ENCODE measurements at regions not wholly inside any gene's neighbourhood (a gene's known extent, or its start where the extent isn't known, plus 50 kb on each side); places are given as distances from the start of the nearest gene placed in this dataset.

DNA sequence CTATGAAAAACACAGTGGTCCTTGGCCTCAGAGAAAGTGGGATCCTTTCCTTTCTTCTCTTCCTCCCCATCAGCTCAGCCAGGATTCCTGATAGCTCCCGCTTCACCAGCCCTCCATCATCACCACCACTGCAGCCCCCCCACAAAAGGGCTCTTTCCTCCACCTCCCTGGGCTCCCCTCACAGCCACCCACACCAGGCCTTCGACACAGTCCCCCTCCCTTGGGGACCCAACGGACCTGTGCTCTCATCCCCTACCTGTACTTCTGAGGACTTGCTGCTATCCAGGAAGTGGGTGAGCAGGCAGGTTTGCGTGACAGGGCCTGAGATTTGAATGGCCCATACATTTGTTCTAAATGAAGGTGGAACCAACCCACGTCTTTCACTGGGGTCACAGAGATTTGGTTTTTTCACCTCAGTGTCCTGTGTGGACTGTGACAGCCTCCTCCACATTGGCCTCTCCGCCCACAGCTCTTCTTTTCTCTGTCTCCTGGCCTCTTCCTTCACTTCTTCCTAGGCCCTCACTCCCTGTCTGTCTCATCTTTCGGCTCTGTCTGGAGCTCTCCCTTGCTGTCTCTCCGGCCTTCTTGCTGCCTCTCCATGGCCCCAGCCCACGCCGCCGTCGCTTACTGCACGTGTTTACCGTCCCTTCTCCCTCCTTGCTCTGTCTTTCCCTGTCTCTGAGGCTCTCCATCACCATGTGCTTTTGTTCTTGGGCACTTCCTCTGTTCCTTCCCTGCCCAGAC is 238.6 kb downstream of the FOXD2 start:
- ChIA-PET CTCF (no interaction called here), POLR2A (no interaction called here)

GRCh38 chr1:47677241-47677940 is 239.5 kb downstream of the FOXD2 start:
- POLR2A ChIA-PET = no interaction called here
- CTCF ChIA-PET = no interaction called here

- ChIA-PET POLR2A (no interaction called here), CTCF (no interaction called here)
Measured at GRCh38 chr1:47678464-47678980, 240.7 kb downstream of the FOXD2 start.

DNA sequence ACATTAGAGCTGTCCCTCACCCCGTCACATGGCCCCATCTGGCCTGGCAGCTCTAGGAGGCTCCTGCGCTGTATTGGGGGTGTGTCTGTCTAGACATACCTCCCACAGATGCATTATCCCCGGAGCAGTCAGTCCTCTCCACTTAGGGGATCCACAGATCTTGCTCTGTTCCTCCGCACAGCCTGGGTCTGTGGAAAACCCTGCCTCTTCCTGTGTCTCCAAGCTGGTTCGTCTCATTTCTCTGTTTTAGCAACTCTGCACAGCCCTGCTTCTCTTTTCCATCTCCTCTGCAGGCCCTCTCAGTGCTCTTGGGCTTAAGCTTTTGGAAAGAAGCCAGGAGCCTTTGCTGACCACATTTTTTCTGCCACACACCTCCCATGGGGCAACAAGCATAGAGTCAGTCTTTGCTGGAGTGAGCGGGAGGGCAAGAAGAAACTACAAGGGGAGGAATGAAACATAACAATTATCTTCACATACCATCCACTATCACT is 241.5 kb downstream of the FOXD2 start:
- ChIA-PET CTCF (no interaction called here), POLR2A (no interaction called here)

DNA sequence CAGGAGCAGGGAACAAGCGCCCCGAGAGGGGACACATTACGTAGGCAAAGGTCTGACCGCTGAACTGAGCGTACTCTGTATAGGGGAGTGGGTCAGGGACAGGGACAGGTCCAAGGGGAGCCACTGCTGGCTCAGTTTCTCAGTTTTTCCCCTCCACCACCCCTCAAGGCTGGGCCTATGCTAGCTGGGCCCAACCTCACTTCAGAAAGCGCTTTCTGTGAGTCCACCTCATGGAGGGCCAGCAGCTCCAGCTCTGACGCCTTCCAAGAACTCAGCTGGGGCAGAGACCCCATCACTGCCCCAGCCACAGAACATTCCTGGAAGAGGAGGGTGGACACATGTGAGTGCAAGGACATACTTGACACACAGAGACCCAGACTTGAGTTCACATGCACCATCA is 242.0 kb downstream of the FOXD2 start:
- ChIA-PET CTCF (no interaction called here), POLR2A (no interaction called here)

DNA sequence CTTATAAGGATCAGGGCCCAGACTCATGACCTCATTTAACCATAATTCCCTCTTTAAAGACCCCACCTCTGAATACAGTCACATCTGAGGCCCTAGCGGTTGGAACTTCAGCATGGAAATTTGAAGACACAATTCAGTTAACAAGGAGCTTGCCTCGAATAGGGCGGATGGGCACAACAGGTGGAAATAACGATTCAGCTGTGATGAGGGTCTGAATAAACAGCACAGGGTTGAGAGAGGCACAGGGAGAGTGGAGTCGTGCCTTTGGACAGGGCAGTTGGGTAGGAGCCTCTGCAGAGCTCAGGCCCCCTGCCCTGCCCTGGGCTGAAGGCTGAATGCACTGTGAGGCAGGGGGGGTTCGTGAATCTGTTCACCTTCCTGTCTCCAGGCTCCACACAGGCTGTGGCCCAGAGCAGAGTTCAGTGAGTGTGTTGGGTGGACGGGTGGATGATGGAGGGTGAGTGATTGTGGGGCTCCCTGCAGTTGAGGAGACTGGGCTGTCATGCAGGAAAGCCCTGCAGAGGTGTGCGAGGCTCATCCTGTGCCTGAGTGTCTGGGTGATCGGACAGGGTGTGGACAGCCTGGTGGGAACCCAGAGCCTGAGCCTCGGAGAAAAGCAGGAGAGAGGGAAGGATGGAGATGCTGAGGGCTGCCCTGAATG is 243.1 kb downstream of the FOXD2 start:
- ChIA-PET POLR2A (no interaction called here), CTCF (no interaction called here)

GRCh38 chr1:47681735-47682134 is 243.9 kb downstream of the FOXD2 start:
- CTCF ChIA-PET = no interaction called here
- POLR2A ChIA-PET = no interaction called here

DNA sequence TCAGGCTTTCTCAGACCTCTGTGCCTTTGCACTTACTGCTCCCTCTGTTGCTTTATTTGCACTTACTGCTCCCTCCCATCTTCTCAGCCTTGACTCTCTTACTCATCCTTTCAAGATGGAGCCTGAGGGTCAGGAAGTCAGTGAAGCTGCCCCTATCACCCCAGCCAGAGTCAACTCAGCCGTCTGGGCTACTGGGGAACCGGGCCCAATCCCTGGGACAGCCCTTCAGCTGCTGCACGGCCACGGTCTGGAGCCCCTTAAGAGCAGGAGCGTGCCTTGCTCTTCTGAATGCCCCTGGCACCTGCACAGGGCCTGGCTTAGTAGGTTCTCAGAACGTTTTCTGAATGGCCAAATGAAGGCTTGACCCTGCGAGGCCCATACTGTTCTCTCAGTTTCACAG is 244.4 kb downstream of the FOXD2 start:
- CTCF ChIA-PET = no interaction called here
- POLR2A ChIA-PET = no interaction called here

- ChIA-PET CTCF (no interaction called here), POLR2A (no interaction called here)
Measured at GRCh38 chr1:47682786-47683350, 245.0 kb downstream of the FOXD2 start.

- POLR2A ChIA-PET = no interaction called here
- CTCF ChIA-PET = no interaction called here
Measured at GRCh38 chr1:47683401-47683800, 245.6 kb downstream of the FOXD2 start.

- CTCF ChIA-PET = no interaction called here
- POLR2A ChIA-PET = no interaction called here
Measured at GRCh38 chr1:47684518-47684917, 246.7 kb downstream of the FOXD2 start.

DNA sequence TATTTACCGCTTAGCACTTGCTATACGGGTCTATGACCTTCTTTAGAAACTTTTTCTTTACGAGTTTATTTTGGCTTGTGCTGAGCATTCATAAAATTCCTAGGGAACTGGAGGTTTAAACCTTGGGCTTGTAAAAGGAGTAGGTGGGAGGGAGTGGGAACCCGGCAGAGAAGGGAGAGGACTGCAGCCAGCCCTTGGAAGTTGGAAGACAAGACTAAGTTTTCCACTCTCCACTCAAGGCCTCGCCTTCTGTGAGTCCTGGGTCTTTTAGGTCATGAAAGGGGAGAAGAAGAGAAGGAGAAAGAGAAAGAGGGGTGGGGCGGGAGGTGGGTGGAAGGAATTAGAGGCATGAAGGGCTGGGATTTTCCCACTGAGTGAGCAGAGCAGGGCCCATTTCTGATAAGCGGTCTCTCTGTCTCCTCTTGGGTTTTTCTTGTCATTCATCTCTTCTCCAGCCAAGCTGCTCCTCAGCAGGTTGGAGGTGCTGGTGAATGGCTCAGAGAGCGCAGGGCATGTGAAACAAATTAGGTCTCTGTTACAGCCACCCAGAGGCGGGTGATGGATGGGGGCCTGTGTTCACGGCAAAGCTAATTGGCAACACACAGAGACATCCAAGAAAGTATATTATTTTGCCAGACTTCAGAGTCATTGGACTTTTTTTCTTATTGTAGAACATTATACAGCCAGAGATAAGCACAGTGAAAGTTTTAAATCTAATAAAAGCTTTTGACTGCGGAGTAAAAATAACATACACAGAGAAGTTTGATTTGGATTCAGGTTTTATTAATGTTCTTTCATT is 247.3 kb downstream of the FOXD2 start:
- ChIA-PET CTCF (no interaction called here), POLR2A (no interaction called here)

DNA sequence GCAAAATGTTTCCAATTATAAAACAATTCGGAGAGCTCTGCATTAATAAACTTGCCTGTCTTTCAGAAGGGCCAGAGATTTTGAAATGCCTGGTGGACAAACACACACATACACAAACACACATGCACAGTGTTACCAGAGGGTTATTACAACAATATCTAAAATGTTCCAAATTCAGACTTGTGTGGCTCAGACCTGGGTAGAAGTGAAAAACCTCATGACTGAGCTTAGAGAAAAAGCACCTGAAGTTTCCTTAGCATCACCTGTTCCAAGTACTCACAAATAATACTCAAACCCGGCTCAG is 247.9 kb downstream of the FOXD2 start:
- POLR2A ChIA-PET = no interaction called here
- CTCF ChIA-PET = no interaction called here

DNA sequence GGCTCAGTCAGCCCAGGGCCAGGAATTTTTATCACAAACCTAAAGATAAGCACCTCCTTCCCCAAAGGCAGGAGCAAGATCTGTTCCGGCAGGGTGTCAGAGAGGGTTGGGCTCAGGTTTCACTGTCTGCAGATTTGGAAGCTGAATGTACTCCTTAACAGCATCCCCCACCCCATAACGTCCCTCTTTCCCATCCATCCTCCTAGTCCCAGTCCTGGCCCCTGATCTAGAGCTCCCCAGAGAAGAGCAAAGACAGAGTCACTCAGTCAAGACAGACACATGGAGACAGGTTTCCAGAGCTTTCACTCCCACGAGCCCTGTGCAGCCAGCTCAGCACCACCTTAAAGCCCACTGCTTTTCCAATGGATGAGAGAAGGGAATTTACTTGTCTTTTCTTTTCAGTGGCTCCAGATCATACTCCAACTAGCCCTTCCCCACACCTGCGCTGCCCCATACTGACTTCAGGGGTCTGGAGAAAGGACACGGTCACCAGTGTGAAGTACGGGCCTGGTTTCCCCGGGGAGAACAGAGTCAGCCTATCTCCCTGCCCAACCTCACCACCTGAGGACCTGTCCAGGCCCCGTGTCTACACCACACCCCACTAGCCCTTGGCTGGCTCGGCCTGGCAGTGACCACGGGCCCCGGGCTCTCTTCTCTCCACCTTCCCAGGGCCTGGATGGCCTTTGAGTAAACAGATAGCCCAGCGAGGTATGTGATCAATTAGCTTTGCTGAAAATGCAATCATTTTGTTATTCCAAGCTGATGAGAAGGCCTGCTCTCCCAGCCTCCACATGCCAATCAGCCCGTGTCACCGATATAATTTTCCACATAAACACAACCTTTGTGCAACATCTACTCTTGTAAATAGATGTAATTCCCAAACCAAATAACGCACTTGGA is 249.1 kb downstream of the FOXD2 start:
- CTCF ChIA-PET = no interaction called here
- POLR2A ChIA-PET = no interaction called here

GRCh38 chr1:47687631-47688460 is 250.0 kb downstream of the FOXD2 start:
- ChIA-PET POLR2A (no interaction called here), CTCF (no interaction called here)

GRCh38 chr1:47688461-47689296 is 250.8 kb downstream of the FOXD2 start:
- POLR2A ChIA-PET = no interaction called here
- CTCF ChIA-PET = no interaction called here

DNA sequence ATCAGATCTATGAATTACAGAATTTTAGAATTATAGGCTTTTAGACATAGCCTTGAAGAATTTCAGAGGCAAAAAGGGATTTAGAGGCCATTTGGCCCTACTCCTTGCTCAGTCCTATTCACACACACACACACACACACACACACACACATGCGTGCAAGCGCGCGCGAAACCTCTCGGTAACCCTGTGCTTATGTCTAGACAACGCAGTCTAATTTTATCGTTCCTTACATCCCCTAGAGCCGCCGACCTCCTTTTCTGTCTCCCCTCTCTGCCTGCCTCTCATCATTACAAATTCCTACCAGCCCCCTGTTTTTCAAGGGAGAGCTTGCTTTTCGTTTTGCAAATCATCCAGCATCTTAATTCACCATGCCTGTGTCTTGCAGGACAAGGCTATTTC is 252.1 kb downstream of the FOXD2 start:
- CTCF ChIA-PET = no interaction called here
- POLR2A ChIA-PET = no interaction called here
